ENCODE measurements at regions not wholly inside any gene's neighbourhood (a gene's known extent, or its start where the extent isn't known, plus 50 kb on each side); places are given as distances from the start of the nearest gene placed in this dataset.

- peaks cover 4% of the 10 kb centered on the region; the same call in 1 of the 2 replicates for H3K4me1 ChIP-seq
- no peak for DNase-seq
- no peaks in the 10 kb centered on the region for H3K9me3 ChIP-seq (replicated peaks)
- no peak overlapping the region for H3K27ac ChIP-seq
- peaks cover 25% of the 10 kb centered on the region for H3K27me3 ChIP-seq
- no peaks in the 10 kb centered on the region for H3K36me3 ChIP-seq
- H3K4me3 ChIP-seq, result no peak overlapping the region
Observed at GRCh38 chr1:30054126-30054525, 669.3 kb downstream of the MATN1 start.

DNA sequence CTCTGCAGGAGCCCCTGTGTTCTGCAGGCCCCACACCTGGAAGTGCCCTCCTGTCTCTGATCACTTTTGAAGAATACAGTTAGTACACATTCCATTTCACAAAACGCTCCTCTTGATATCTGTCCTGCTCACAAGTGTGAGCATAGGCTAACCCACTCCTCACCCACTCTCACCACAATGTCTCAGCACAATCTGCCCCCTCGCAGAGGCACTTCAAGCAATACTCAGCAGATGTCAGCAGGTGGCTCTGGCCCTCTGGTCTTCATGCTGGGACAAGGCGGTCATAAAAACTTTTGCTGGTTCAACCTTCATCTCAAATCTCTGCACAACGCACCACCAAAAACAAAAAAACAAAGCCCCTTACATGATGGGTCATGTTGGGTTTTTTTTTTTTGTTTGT lies 671.2 kb downstream of the MATN1 start:
- H3K27ac ChIP-seq, result no peak overlapping the region
- no peaks in the 10 kb centered on the region for H3K4me1 ChIP-seq
- no peaks in the 10 kb centered on the region for H3K36me3 ChIP-seq
- no peak overlapping the region for H3K4me3 ChIP-seq
- H3K27me3 ChIP-seq, result peaks cover 25% of the 10 kb centered on the region
- DNase-seq, result no peak
- H3K9me3 ChIP-seq (replicated peaks), result no peaks in the 10 kb centered on the region

- H3K4me3 ChIP-seq, result no peak overlapping the region
- DNase-seq, result no peak
- H3K36me3 ChIP-seq, result no peaks in the 10 kb centered on the region
Observed at GRCh38 chr1:30051777-30052176, 671.6 kb downstream of the MATN1 start.

DNA sequence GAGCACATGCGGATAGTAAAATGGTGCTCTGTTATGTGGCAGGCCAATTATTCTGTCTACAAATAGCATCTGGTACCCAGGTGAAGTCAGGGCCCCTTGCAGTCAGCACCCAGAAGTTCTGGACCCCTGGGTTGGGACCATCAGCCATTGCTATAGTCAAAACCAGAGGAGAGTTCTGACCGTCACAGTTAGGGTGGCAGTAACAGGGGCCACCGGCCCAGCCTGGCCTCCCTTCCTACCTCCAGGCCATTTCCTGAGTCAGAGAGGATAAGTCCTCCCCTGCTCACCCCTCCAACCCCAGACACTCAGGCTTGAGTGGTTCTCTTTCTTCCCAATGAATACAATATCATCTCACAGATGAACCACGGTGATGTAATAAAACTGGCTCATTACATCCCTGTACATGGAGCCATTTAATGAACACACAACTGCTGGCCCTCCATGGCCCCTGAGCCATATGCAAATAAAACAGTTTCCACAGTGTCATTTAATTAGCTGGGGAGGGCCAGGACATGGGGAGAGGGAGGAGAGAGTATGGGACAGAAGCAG lies 673.6 kb downstream of the MATN1 start:
- Histone ChIP-seq H3K36me3 (no peaks in the 10 kb centered on the region), H3K4me1 (no peaks in the 10 kb centered on the region), H3K27ac (no peak overlapping the region), H3K9me3 (replicated peaks) (no peaks in the 10 kb centered on the region), H3K27me3 (peaks cover 20% of the 10 kb centered on the region), H3K4me3 (no peak overlapping the region)
- DNase-seq, result no peak

More at GRCh38 chr1:30051777-30052176, 671.6 kb downstream of the MATN1 start:
- no peaks in the 10 kb centered on the region for H3K9me3 ChIP-seq (replicated peaks)
- H3K4me1 ChIP-seq, result no peaks in the 10 kb centered on the region
- peaks cover 25% of the 10 kb centered on the region for H3K27me3 ChIP-seq
- no peak overlapping the region for H3K27ac ChIP-seq

DNA sequence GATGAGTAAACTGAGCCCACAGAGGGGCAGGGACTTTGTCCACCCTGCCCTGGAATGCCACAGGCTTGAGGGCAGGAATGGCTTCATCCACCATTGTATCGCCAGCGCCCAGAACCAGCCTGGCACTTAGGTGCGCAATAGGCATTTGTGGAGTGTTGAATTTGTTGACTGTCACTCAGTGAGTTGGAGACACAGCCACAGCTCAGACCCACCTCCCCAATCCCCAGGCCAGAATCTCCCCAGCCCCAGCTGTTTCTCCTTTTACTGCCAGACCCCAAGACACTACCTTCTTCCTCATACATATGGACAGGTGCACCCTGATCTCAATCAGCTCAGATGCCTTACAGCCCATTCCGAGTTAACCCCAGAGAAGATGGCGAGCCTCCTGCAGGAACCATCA lies 674.5 kb downstream of the MATN1 start:
- H3K27me3 ChIP-seq, result peaks cover 17% of the 10 kb centered on the region
- no peaks in the 10 kb centered on the region for H3K36me3 ChIP-seq
- H3K4me3 ChIP-seq, result no peak overlapping the region
- no peak overlapping the region for H3K27ac ChIP-seq
- no peaks in the 10 kb centered on the region for H3K4me1 ChIP-seq
- DNase-seq, result no peak
- H3K9me3 ChIP-seq (replicated peaks), result no peaks in the 10 kb centered on the region

- H3K4me1 ChIP-seq, result no peaks in the 10 kb centered on the region
- DNase-seq, result no peak
Observed at GRCh38 chr1:30047576-30047975, 675.8 kb downstream of the MATN1 start.

GRCh38 chr1:30046751-30047150 lies 676.6 kb downstream of the MATN1 start:
- DNase-seq, result no peak

More at GRCh38 chr1:30047576-30047975, 675.8 kb downstream of the MATN1 start:
- no peak overlapping the region for H3K27ac ChIP-seq
- H3K9me3 ChIP-seq (replicated peaks), result no peaks in the 10 kb centered on the region
- no peak overlapping the region for H3K4me3 ChIP-seq
- no peaks in the 10 kb centered on the region for H3K36me3 ChIP-seq
- H3K27me3 ChIP-seq, result peaks cover 6% of the 10 kb centered on the region

DNA sequence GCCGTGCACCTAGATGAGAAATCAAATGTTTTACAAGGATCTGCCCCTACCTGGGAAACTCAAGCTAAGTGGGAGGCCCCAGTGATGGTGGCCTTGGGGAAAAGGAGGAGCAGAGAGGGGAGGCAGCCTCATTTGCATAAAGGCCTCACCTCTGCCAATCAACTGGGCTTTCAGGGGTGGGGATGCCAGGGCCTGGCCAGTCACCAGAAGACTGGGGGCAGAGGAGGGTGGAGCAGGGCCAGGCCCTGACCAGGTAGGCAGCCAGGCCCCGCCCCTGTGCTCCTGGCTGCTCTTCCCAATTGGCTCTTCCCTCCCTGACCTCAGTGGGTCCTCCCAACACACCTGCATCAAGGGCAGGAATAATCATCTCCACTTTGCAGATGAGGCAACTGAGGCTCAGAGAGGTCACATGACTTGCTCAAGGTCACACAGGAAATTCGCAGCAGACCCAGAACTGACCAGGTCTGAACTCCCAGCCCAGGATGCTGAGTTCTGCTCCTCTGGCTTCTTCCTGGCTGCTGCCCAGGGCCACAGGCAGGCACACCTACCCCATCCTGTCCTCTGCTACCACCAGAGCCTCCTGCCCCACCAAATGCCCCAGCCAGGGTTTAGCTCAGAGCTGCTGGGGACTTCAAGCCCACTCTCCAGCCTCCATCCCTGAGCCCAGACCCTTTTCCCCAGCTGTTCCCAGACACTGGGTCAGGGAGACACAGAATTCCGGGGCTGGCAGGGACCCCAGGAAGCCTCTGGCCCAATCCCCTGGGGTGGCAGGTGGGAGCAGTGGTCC lies 677.9 kb downstream of the MATN1 start:
- Histone ChIP-seq H3K4me1 (no peaks in the 10 kb centered on the region), H3K4me3 (no peak overlapping the region), H3K9me3 (replicated peaks) (no peaks in the 10 kb centered on the region), H3K27ac (no peak overlapping the region), H3K36me3 (no peaks in the 10 kb centered on the region), H3K27me3 (no peaks in the 10 kb centered on the region; the same call in 1 of the 2 replicates)
- DNase-seq, result no peak

More at GRCh38 chr1:30046751-30047150, 676.6 kb downstream of the MATN1 start:
- H3K9me3 ChIP-seq (replicated peaks), result no peaks in the 10 kb centered on the region
- H3K4me3 ChIP-seq, result no peak overlapping the region
- no peak overlapping the region for H3K27ac ChIP-seq
- peaks cover 4% of the 10 kb centered on the region; the same call in 1 of the 2 replicates for H3K27me3 ChIP-seq
- H3K4me1 ChIP-seq, result no peaks in the 10 kb centered on the region
- H3K36me3 ChIP-seq, result no peaks in the 10 kb centered on the region

- DNase-seq, result no peak
- no peaks in the 10 kb centered on the region for H3K36me3 ChIP-seq
- no peaks in the 10 kb centered on the region for H3K9me3 ChIP-seq (replicated peaks)
Observed at GRCh38 chr1:30044656-30045144, 678.7 kb downstream of the MATN1 start.

DNA sequence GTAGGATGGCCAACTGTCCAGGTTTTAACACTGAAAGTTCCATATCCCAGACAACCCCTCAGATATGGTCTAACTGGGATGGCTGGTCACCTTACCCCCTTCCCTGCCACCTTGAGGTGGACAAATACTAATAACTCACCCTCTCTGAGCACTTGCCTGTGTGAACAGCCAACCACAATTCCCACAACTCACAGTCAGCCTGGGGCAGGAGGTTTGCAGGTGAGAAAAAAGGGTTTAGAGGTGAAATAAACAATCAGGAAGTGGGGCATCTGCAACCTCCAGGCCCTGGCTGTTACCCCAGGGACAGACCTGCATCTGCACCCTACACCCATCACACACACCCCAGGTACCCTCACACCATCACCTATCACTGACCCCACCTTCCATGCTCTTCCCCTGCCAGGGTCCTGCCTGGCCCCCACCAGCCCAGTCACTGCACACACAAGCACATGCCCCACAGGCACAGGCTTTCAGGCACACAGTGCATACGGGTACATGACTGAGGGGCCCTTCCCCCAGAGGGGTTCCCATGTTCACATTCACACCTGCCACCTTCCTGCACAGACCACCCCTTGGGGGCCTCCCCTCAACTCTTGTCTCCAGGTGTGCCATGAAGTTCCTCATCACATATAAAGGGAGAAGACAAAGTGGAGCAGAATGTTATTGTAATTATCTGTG lies 679.5 kb downstream of the MATN1 start:
- H3K27me3 ChIP-seq, result no peaks in the 10 kb centered on the region
- H3K9me3 ChIP-seq (replicated peaks), result no peaks in the 10 kb centered on the region
- no peak for DNase-seq
- no peak overlapping the region for H3K27ac ChIP-seq
- no peak overlapping the region for H3K4me3 ChIP-seq
- H3K36me3 ChIP-seq, result no peaks in the 10 kb centered on the region
- no peaks in the 10 kb centered on the region for H3K4me1 ChIP-seq

More at GRCh38 chr1:30044656-30045144, 678.7 kb downstream of the MATN1 start:
- H3K27me3 ChIP-seq, result no peaks in the 10 kb centered on the region
- no peak overlapping the region for H3K4me3 ChIP-seq
- no peak overlapping the region for H3K27ac ChIP-seq
- H3K4me1 ChIP-seq, result no peaks in the 10 kb centered on the region

DNA sequence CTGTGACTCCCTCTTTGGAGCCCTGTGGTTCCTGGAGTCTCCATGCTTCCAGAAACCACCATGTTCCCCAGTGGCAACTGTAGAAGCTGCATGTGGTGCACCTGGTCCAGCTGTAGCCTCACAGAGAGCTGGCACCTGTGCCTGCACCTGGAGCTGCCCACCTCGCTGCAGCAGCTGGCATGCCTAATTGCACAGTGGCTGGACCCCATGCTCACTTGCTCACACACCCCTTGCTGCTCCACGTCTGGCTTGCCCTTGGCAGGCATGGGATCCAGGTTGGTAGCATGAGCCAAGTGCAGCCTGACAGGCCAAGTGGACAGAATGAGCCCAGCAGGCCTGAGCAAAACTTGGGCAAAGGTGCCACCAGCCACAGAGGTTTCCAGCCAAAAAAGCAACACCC lies 680.1 kb downstream of the MATN1 start:
- Histone ChIP-seq H3K27ac (no peak overlapping the region), H3K9me3 (replicated peaks) (no peaks in the 10 kb centered on the region), H3K4me1 (no peaks in the 10 kb centered on the region), H3K36me3 (no peaks in the 10 kb centered on the region), H3K4me3 (no peak overlapping the region), H3K27me3 (no peaks in the 10 kb centered on the region)
- no peak for DNase-seq

GRCh38 chr1:30042438-30043147 lies 680.8 kb downstream of the MATN1 start:
- Histone ChIP-seq H3K27me3 (no peaks in the 10 kb centered on the region), H3K4me3 (no peak overlapping the region), H3K4me1 (no peaks in the 10 kb centered on the region), H3K9me3 (replicated peaks) (no peaks in the 10 kb centered on the region), H3K27ac (no peak overlapping the region), H3K36me3 (no peaks in the 10 kb centered on the region)
- DNase-seq, result no peak

DNA sequence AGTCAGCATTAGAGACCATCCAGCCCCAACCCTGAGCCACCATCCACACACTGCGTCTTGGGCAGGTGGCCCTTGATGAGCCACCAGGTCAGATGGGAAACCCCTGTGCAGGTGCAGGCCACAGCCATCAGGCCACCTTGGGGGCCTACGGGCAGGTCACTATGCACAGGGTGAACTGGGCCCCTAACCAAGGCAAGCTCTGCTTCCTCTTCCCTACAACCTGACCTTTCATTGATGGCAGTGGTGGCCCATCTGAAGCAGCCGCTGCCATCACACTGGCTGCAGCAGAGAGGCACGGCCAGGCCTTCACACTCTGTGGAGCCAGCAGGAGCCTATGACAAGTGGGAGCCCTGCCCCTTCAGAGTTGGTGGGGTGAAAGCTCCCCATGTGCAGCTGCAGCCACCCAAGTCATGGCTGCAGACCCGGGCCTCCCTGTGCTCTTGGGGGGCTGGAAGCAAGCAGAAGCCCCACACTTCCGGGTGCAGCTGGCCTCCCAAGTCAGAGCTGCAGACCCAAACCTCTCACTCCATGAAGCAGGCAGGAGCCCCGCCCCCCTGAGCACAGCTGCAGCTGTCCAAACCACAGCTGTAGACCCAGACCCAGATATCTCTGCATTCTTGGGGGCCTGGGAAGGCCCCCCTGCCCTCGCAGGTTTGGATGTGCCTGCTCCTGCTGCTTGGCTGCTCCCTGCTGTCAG lies 681.5 kb downstream of the MATN1 start:
- H3K27ac ChIP-seq, result no peak overlapping the region
- no peaks in the 10 kb centered on the region for H3K9me3 ChIP-seq (replicated peaks)
- no peaks in the 10 kb centered on the region for H3K27me3 ChIP-seq
- DNase-seq, result no peak
- H3K36me3 ChIP-seq, result no peaks in the 10 kb centered on the region
- H3K4me1 ChIP-seq, result no peaks in the 10 kb centered on the region
- H3K4me3 ChIP-seq, result no peak overlapping the region
